PC-9 (cell line): ENCODE measurements at regions not wholly inside any gene's neighbourhood (a gene's known extent, or its start where the extent isn't known, plus 50 kb on each side); places are given as distances from the start of the nearest gene placed in this dataset.

Experiments used
- BruUV-seq: library from RNA; stranded (reverse); fragments of 400-500 nt; replicated peaks from 2 replicates; lab custom pipeline; 2021; lab: Mats Ljungman, UMichigan
- CTCF ChIA-PET: fragments of 300-600 bp; sonication (Branson Sonifier 250); formaldehyde crosslinking; loops from one replicate; lab custom pipeline; 2022; ENCODE audit warnings: antibody characterized with exemption; lab: Charles Lee
- POLR2A ChIA-PET: fragments of 300-600 bp; sonication (Branson Sonifier 250); formaldehyde crosslinking; loops from one replicate; lab custom pipeline; 2022; ENCODE audit warnings: antibody characterized with exemption; ENCODE audit not compliant: unreplicated experiment; lab: Charles Lee
- DNase-seq, 2 experiments: peaks; one replicate each; pipeline versions ENCODE4 v3.0.0 to v3.0.0-alpha.2; 2015 to 2022; ENCODE audit warnings: mixed read lengths in 1 of 2
- H2AFZ ChIP-seq: fragments of 200-600 bp; sonication (generic); 2 replicates; pipeline ENCODE4 v1.8.1; 2017; ENCODE audit warnings: antibody characterized with exemption
- H3F3A ChIP-seq: fragments of 200-600 bp; sonication (generic); 2 replicates; pipeline ENCODE4 v1.8.1; 2017; ENCODE audit warnings: antibody characterized with exemption, mild to moderate bottlenecking, low read depth; ENCODE audit not compliant: insufficient read depth
- H3K27ac ChIP-seq: fragments of 200-600 bp; sonication (generic); 2 replicates; pipeline ENCODE4 v1.6.1; 2016; ENCODE audit warnings: mixed run types
- H3K27me3 ChIP-seq: fragments of 200-600 bp; sonication (generic); 2 replicates; pipeline ENCODE4 v1.6.1; 2016; ENCODE audit warnings: low read depth, mixed run types; ENCODE audit not compliant: insufficient read depth
- H3K36me3 ChIP-seq: fragments of 200-600 bp; sonication (generic); 2 replicates; pipeline ENCODE4 v1.6.1; 2016; ENCODE audit warnings: low read depth, mixed run types
- H3K4me1 ChIP-seq: fragments of 200-600 bp; sonication (generic); replicated peaks from 2 replicates; pipeline ENCODE4 v1.6.1; 2016; ENCODE audit warnings: mixed run types; ENCODE audit not compliant: insufficient read depth
- H3K4me2 ChIP-seq: fragments of 200-600 bp; sonication (generic); 2 replicates; pipeline ENCODE4 v1.6.1; 2017; ENCODE audit warnings: mixed run types
- H3K4me3 ChIP-seq: fragments of 200-600 bp; sonication (generic); 2 replicates; pipeline ENCODE4 v1.6.1; 2016; ENCODE audit warnings: mixed run types
- H3K79me2 ChIP-seq: fragments of 200-600 bp; sonication (generic); 2 replicates; pipeline ENCODE4 v1.6.1; 2017; ENCODE audit warnings: low read depth, mixed run types
- H3K9me2 ChIP-seq: fragments of 200-600 bp; sonication (generic); 2 replicates; pipeline ENCODE4 v1.8.1; 2017; ENCODE audit warnings: mild to moderate bottlenecking; ENCODE audit not compliant: insufficient read depth
- H3K9me3 ChIP-seq: fragments of 200-600 bp; sonication (generic); 2 replicates; pipeline ENCODE4 v1.8.1; 2016; ENCODE audit warnings: low read depth; ENCODE audit not compliant: insufficient read depth
- H4K20me1 ChIP-seq: fragments of 200-600 bp; sonication (generic); 2 replicates; pipeline ENCODE4 v1.8.1; 2017; ENCODE audit not compliant: insufficient read depth
- CTCF ChIP-seq: fragments of 200-600 bp; sonication (generic); conservative IDR thresholded peaks from 2 replicates; pipeline ENCODE4 v1.6.1; 2017; ENCODE audit warnings: mixed run types, antibody characterized with exemption, mild to moderate bottlenecking, moderate library complexity
- EZH2 ChIP-seq: fragments of 200-600 bp; sonication (generic); IDR thresholded peaks from 2 replicates; pipeline ENCODE4 v1.8.0; 2017; ENCODE audit warnings: antibody characterized with exemption, low read depth
- intact Hi-C: fragments of 100-400 bp; cut with micrococcal nuclease; formaldehyde crosslinking; loops from one replicate; pipeline ENCODE4 v1.10.0; 2022; ENCODE audit not compliant: unreplicated experiment

DNA sequence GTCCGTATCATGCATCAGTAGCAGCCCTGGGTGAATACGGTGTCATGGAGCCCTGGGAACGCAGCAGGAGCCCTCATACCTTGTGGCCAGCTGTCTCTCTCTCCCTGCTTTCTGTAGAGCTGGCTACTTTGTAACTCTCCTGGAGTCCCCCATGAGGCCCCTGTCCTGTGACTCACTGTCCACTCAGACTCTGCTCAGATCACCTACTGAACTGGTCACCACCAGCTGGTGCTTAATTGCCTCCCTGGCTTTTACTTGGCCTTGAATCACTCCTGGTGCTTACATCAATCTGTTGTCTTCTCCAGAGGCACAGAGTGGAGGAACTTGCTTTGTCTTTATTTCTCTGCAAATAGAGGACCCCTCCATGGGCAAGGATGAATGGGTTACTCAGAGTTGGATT is 172.7 kb downstream of the HRH4 start:
- H3K9me2 ChIP-seq: no peaks in the 10 kb centered on the region
- no peaks in the 10 kb centered on the region for H3K4me1 ChIP-seq
- H2AFZ ChIP-seq: no peak overlapping the region
- H4K20me1 ChIP-seq: no peaks in the 10 kb centered on the region
- TF ChIP-seq EZH2: no peak
- TF ChIP-seq CTCF: no peak
- BruUV-seq: no TSS peak
- CTCF ChIA-PET: no interaction called here
- H3K27ac ChIP-seq: no peak overlapping the region
- H3K9me3 ChIP-seq: no peaks in the 10 kb centered on the region
- H3K4me2 ChIP-seq: no peak overlapping the region
- H3K4me3 ChIP-seq: no peak overlapping the region
- DNase-seq: no peak
- POLR2A ChIA-PET: no interaction called here
- H3F3A ChIP-seq: no peaks in the 10 kb centered on the region
- H3K27me3 ChIP-seq: peaks cover 39% of the 10 kb centered on the region
- no peaks in the 10 kb centered on the region for H3K79me2 ChIP-seq
- intact Hi-C loops: no loop called here
- H3K36me3 ChIP-seq: no peaks in the 10 kb centered on the region

GRCh38 chr18:24649571-24649970 is 189.1 kb downstream of the HRH4 start:
- ChIA-PET CTCF (no interaction called here), POLR2A (no interaction called here)
- intact Hi-C loops: no loop called here
- Histone ChIP-seq H3K4me3 (no peak overlapping the region), H3K9me2 (no peaks in the 10 kb centered on the region), H3K27me3 (no peaks in the 10 kb centered on the region), H3K9me3 (no peaks in the 10 kb centered on the region), H3K79me2 (no peaks in the 10 kb centered on the region), H4K20me1 (no peaks in the 10 kb centered on the region), H3K4me2 (no peak overlapping the region), H3K4me1 (no peaks in the 10 kb centered on the region), H2AFZ (no peak overlapping the region), H3K27ac (no peak overlapping the region), H3F3A (no peaks in the 10 kb centered on the region), H3K36me3 (no peaks in the 10 kb centered on the region)
- BruUV-seq: no TSS peak
- no peak for DNase-seq
- TF ChIP-seq EZH2 (no peak), CTCF (no peak)

DNA sequence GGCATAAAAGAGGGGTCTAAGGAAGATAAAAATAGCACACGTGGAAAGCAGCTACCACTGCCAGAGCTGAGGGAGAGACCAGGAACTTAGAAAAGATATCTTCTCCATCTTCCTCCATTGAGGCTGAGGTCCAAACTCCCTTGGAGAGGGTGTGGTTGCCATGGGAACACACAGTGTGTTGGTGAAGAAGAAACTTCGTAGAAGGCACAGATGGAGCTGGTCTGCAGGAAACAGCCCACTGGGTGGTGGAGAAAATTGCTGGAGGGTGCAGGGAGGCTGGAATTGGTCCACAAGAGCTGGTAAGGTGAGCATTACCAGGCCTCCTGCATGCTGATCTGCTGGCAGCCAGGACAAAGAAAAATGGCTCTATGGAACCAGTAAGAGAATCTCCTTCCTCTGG is 191.0 kb downstream of the HRH4 start:
- CTCF ChIA-PET: no interaction called here
- H3K4me1 ChIP-seq: no peaks in the 10 kb centered on the region
- no peak overlapping the region for H3K4me2 ChIP-seq
- DNase-seq: no peak
- no TSS peak for BruUV-seq
- no peaks in the 10 kb centered on the region for H4K20me1 ChIP-seq
- no peak overlapping the region for H2AFZ ChIP-seq
- H3K27ac ChIP-seq: no peak overlapping the region
- H3K36me3 ChIP-seq: no peaks in the 10 kb centered on the region
- intact Hi-C loops: no loop called here
- no peaks in the 10 kb centered on the region for H3F3A ChIP-seq
- TF ChIP-seq EZH2 (no peak), CTCF (no peak)
- no peaks in the 10 kb centered on the region for H3K9me3 ChIP-seq
- H3K27me3 ChIP-seq: no peaks in the 10 kb centered on the region
- POLR2A ChIA-PET: no interaction called here
- H3K4me3 ChIP-seq: no peak overlapping the region
- no peaks in the 10 kb centered on the region for H3K79me2 ChIP-seq
- H3K9me2 ChIP-seq: no peaks in the 10 kb centered on the region
